ENCODE measurements at regions not wholly inside any gene's neighbourhood (a gene's known extent, or its start where the extent isn't known, plus 50 kb on each side); places are given as distances from the start of the nearest gene placed in this dataset.

- TF ChIP-seq, protein P1, sequence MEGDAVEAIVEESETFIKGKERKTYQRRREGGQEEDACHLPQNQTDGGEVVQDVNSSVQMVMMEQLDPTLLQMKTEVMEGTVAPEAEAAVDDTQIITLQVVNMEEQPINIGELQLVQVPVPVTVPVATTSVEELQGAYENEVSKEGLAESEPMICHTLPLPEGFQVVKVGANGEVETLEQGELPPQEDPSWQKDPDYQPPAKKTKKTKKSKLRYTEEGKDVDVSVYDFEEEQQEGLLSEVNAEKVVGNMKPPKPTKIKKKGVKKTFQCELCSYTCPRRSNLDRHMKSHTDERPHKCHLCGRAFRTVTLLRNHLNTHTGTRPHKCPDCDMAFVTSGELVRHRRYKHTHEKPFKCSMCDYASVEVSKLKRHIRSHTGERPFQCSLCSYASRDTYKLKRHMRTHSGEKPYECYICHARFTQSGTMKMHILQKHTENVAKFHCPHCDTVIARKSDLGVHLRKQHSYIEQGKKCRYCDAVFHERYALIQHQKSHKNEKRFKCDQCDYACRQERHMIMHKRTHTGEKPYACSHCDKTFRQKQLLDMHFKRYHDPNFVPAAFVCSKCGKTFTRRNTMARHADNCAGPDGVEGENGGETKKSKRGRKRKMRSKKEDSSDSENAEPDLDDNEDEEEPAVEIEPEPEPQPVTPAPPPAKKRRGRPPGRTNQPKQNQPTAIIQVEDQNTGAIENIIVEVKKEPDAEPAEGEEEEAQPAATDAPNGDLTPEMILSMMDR (IDR thresholded peaks at IDR 0.05; ENCODE audit: borderline replicate concordance, insufficient read depth, low read depth, low read length): no peak
- no peak overlapping the region for H3K4me3 ChIP-seq (ENCODE audit: low read depth, low read length)
These were observed 166.8 kb upstream of the IER5L start for GRCh38 chr9:129344641-129345495.

DNA sequence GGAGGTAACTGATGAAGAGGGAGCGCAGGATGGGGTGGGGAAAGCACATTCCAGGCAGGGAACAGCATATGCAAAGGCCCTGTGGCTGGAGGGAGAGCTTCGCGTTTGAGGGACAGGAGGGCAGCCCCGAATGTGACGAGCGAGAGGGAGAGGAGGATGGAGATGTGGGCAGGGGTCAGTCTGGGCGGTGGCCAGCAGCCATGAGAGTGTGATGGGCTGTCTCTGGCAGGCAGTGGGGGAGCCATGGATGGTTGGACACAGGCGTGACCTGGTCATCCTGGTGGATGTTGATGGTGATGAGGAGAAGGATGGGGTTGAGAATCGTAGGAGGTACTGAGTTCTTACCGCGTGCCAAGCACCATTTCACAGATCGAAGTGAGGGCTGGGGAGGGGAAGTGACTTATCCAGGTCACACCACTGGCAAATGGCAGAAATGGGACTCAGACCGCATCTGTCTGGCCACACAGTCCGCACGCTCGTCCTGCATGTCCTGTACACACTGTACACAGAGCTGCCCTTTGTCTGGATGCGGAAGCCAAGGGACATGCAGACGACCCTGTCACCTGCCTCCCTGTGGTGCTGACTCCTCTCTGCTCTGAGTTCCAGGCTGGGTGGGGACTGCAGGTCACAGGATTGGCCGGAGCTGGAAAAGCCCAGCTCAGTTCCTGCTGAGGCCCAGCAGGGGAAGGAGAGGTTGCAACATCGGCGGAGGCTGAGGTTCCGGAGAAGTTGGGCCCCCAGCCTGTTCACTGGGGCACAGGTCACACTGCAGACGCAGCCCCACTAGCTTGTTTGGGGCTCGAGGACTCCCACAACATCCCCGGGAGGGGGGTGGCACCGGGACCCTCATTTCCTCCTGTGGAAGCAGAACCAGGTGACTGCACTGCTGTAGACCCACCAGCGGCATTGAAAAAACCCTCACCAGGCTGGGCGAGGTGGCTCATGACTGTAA lies 165.6 kb upstream of the IER5L start:
- TF ChIP-seq, protein P1 (IDR thresholded peaks at IDR 0.05; ENCODE audit: borderline replicate concordance, insufficient read depth, low read depth, low read length): no peak
- H3K4me3 ChIP-seq (ENCODE audit: low read depth, low read length): no peak overlapping the region

DNA sequence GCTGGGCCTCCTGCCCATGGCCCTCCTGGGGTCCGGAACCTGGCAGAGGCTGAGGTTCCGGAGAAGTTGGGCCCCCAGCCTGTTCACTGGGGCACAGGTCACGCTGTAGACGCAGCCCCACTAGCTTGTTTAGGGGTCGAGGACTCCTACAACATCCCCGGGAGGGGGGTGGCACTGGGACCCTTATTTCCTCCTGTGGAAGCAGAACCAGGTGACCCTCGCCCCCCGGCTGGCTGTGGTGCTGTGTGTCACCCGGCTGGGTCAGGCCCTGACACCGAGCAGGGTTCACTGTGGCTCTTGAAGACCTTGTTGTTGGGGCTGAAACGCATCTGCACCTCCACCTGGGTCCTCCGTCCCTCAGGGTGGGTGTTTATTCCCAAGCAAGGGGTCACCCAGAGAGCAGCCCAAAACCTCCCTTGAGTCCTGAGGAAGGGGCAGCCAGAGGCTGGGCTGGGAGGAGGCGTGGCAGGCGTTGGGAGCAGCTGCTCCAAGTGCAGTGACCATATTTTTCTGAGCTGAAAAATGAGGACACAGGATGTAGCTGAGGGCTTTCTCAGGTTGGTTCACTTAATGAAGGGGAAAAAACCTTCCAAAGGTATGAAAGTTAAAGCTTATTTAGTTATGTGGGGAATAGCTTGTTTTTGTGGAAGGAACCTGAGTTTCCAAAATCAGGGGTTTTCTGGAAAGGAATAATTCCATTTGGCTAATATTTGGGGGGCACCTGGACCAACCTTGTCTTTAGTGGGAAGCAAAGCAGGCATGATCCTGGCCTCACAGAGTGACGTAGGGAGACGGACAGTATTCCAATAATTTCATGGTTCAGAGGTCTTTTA lies 164.7 kb upstream of the IER5L start:
- H3K4me3 ChIP-seq (ENCODE audit: low read depth, low read length): no peak overlapping the region
- TF ChIP-seq, protein P1 (IDR thresholded peaks at IDR 0.05; ENCODE audit: borderline replicate concordance, insufficient read depth, low read depth, low read length): no peak

DNA sequence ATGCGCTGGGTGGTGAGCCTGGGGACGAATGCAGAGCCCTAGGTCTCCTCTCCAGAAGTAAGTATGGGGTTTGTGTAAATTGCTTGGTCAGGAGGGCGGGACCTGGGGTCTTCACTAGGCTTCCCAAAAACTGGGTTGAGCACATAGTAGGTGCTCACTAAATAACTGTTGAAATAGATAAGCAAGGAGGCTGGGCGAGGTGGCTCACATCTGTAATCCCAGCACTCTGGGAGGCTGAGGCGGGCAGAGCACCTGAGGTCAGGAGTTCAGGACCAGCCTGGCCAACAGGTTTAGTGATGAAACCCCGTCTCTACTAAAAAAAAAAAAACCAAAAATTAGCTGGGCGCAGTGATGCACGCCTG lies 163.9 kb upstream of the IER5L start:
- H3K4me3 ChIP-seq (ENCODE audit: low read depth, low read length): no peak overlapping the region
- TF ChIP-seq, protein P1 (IDR thresholded peaks at IDR 0.05; ENCODE audit: borderline replicate concordance, insufficient read depth, low read depth, low read length): no peak

- TF ChIP-seq, protein P1 (IDR thresholded peaks at IDR 0.05; ENCODE audit: borderline replicate concordance, insufficient read depth, low read depth, low read length): no peak
- H3K4me3 ChIP-seq (ENCODE audit: low read depth, low read length): no peak overlapping the region
These were observed 163.3 kb upstream of the IER5L start for GRCh38 chr9:129341171-129341986.
